GM23338 (cell line): ENCODE measurements at regions not wholly inside any gene's neighbourhood (a gene's known extent, or its start where the extent isn't known, plus 50 kb on each side); places are given as distances from the start of the nearest gene placed in this dataset.

Experiments used
- ATAC-seq: fragments of 200-7000 bp; cut with Tn5 transposase; 3 replicates; pipeline ENCODE4 v1.9.1; 2020
- DNase-seq: peaks from one replicate; pipeline ENCODE4 v3.0.0-alpha.2; 2015; ENCODE audit warnings: low spot score
- H2AFZ ChIP-seq: fragments of 200-600 bp; sonication (generic); 2 replicates; pipeline ENCODE4 v1.8.0; 2016; ENCODE audit warnings: antibody characterized with exemption, mild to moderate bottlenecking, moderate library complexity
- H3F3A ChIP-seq: fragments of 200-600 bp; sonication (generic); replicated peaks from 2 replicates; pipeline ENCODE4 v1.8.0; 2017; ENCODE audit warnings: antibody characterized with exemption, mixed run types, low read depth
- H3K27ac ChIP-seq: fragments of 200-600 bp; sonication (generic); 2 replicates; pipeline ENCODE4 v1.6.1; 2016; ENCODE audit warnings: low read depth
- H3K27me3 ChIP-seq: fragments of 200-600 bp; sonication (generic); 2 replicates; pipeline ENCODE4 v1.8.0; 2016; ENCODE audit warnings: mild to moderate bottlenecking, mixed run types, moderate library complexity; ENCODE audit not compliant: insufficient read depth
- H3K36me3 ChIP-seq: fragments of 200-600 bp; sonication (generic); 2 replicates; pipeline ENCODE4 v1.8.0; 2016; ENCODE audit warnings: mild to moderate bottlenecking; ENCODE audit not compliant: insufficient read depth
- H3K4me1 ChIP-seq: fragments of 200-600 bp; sonication (generic); 2 replicates; pipeline ENCODE4 v1.8.0; 2016; ENCODE audit warnings: mild to moderate bottlenecking, moderate library complexity; ENCODE audit not compliant: insufficient read depth
- H3K4me2 ChIP-seq: fragments of 200-600 bp; sonication (generic); 2 replicates; pipeline ENCODE4 v1.7.1; 2017; ENCODE audit warnings: mixed run types
- H3K4me3 ChIP-seq: fragments of 200-600 bp; sonication (generic); 2 replicates; pipeline ENCODE4 v1.6.1; 2016; ENCODE audit warnings: mixed run types
- H3K79me2 ChIP-seq: fragments of 200-600 bp; sonication (generic); replicated peaks from 2 replicates; pipeline ENCODE4 v1.8.0; 2017; ENCODE audit warnings: mild to moderate bottlenecking; ENCODE audit not compliant: insufficient read depth
- H3K9me2 ChIP-seq: fragments of 200-600 bp; sonication (generic); 2 replicates; pipeline ENCODE4 v1.8.0; 2017; ENCODE audit not compliant: insufficient read depth
- H4K20me1 ChIP-seq: fragments of 200-600 bp; sonication (generic); replicated peaks from 2 replicates; pipeline ENCODE4 v1.8.0; 2017; ENCODE audit warnings: mild to moderate bottlenecking; ENCODE audit not compliant: insufficient read depth
- H3K27ac Mint-ChIP-seq: 2 replicates; pipeline ENCODE4 v1.8.0; 2020; ENCODE audit warnings: inconsistent platforms, mild to moderate bottlenecking, moderate library complexity, mixed read lengths
- H3K27me3 Mint-ChIP-seq: 3 replicates; pipeline ENCODE4 v1.8.0; 2022; ENCODE audit warnings: low read depth, mild to moderate bottlenecking, moderate library complexity, mixed read lengths, inconsistent platforms; ENCODE audit not compliant: insufficient read depth, poor library complexity
- H3K36me3 Mint-ChIP-seq: 3 replicates; pipeline ENCODE4 v1.8.0; 2021; ENCODE audit warnings: low read depth, mild to moderate bottlenecking, inconsistent platforms, moderate library complexity, mixed read lengths
- H3K4me1 Mint-ChIP-seq: 3 replicates; pipeline ENCODE4 v1.8.0; 2020; ENCODE audit warnings: mild to moderate bottlenecking, inconsistent platforms, mixed read lengths
- H3K4me3 Mint-ChIP-seq: 3 replicates; pipeline ENCODE4 v1.8.0; 2021; ENCODE audit warnings: moderate library complexity, mild to moderate bottlenecking, inconsistent platforms, mixed read lengths
- H3K9me3 Mint-ChIP-seq: 3 replicates; pipeline ENCODE4 v1.8.0; 2020; ENCODE audit warnings: moderate library complexity, mild to moderate bottlenecking, inconsistent platforms, mixed read lengths
- CREB1 ChIP-seq: fragments of 250-450 bp; sonication (Bioruptor Pico); IDR thresholded peaks from 2 replicates; pipeline ENCODE4 v1.5.0; 2020; ENCODE audit warnings: low read depth, mild to moderate bottlenecking, moderate library complexity
- CTCF ChIP-seq, 2 experiments: fragments of 200-600 bp in 1 of 2; sonication (generic) in 1 of 2; conservative IDR thresholded peaks; 2 replicates each; pipeline versions ENCODE4 v1.5.1 to v1.6.1; 2016 to 2017; ENCODE audit warnings: antibody characterized with exemption in 2 of 2, low read depth in 2 of 2, mild to moderate bottlenecking in 2 of 2, moderate library complexity in 1 of 2
- ETS1 ChIP-seq: IDR thresholded peaks from 2 replicates; pipeline ENCODE4 v1.6.1; 2016; ENCODE audit warnings: antibody characterized with exemption
- EZH2 ChIP-seq: fragments of 200-600 bp; sonication (generic); IDR thresholded peaks from one replicate; pipeline ENCODE4 v1.8.0; 2017; ENCODE audit warnings: antibody characterized with exemption, mild to moderate bottlenecking, low read depth; ENCODE audit not compliant: unreplicated experiment
- EZH2phosphoT487 ChIP-seq: fragments of 200-600 bp; sonication (generic); IDR thresholded peaks from one replicate; pipeline ENCODE4 v1.8.1; 2018; ENCODE audit warnings: antibody characterized with exemption; ENCODE audit not compliant: unreplicated experiment
- JUNB ChIP-seq: IDR thresholded peaks from one replicate; pipeline ENCODE4 v1.6.1; 2016; ENCODE audit warnings: antibody characterized with exemption; ENCODE audit not compliant: unreplicated experiment
- NANOG ChIP-seq: IDR thresholded peaks from 2 replicates; pipeline ENCODE4 v1.6.1; 2016; ENCODE audit warnings: antibody characterized with exemption, borderline replicate concordance
- POLR2AphosphoS5 ChIP-seq: IDR thresholded peaks from 2 replicates; pipeline ENCODE4 v1.6.1; 2016; ENCODE audit warnings: antibody characterized with exemption, low read depth
- REST ChIP-seq: IDR thresholded peaks from one replicate; pipeline ENCODE4 v1.6.1; 2018; ENCODE audit warnings: antibody characterized with exemption; ENCODE audit not compliant: unreplicated experiment
- STAT1 ChIP-seq: IDR thresholded peaks from one replicate; pipeline ENCODE4 v1.6.1; 2016; ENCODE audit warnings: antibody characterized with exemption; ENCODE audit not compliant: unreplicated experiment
- ZNF114 ChIP-seq: fragments of 250-450 bp; sonication (Bioruptor Pico); IDR thresholded peaks from 2 replicates; pipeline ENCODE4 v1.5.0; 2020; ENCODE audit warnings: mild to moderate bottlenecking, moderate library complexity
- ZNF331 ChIP-seq: fragments of 250-450 bp; sonication (Bioruptor Pico); IDR thresholded peaks from 2 replicates; pipeline ENCODE4 v1.5.0; 2020; ENCODE audit warnings: low read depth, mild to moderate bottlenecking, moderate library complexity
- ZNF462 ChIP-seq: fragments of 250-450 bp; sonication (Bioruptor Pico); IDR thresholded peaks from 2 replicates; pipeline ENCODE4 v1.5.0; 2020; ENCODE audit warnings: mild to moderate bottlenecking, moderate library complexity

- no peaks in the 10 kb centered on the region; the same call in 2 of the 3 replicates for H3K9me3 Mint-ChIP-seq
- H3K4me1 Mint-ChIP-seq = peaks cover 25% of the 10 kb centered on the region
- no peaks in the 10 kb centered on the region for H4K20me1 ChIP-seq
- H3K4me2 ChIP-seq = no peak overlapping the region
- H2AFZ ChIP-seq = no peak overlapping the region
- peaks cover 33% of the 10 kb centered on the region for H3K9me2 ChIP-seq
- H3K4me3 ChIP-seq = no peak overlapping the region
- H3K36me3 ChIP-seq = no peaks in the 10 kb centered on the region
- H3K27ac Mint-ChIP-seq = no peak overlapping the region
- H3F3A ChIP-seq = no peaks in the 10 kb centered on the region
- H3K4me3 Mint-ChIP-seq = no peak overlapping the region
- no peaks in the 10 kb centered on the region for H3K79me2 ChIP-seq
- no peak overlapping the region for H3K27ac ChIP-seq
- TF ChIP-seq CTCF (conservative IDR thresholded peaks at IDR 0.05; ENCODE audit: low read depth in 2 of 2) = no peak
- TF ChIP-seq ZNF462 (CRISPR knock-in tag) = no peak
- TF ChIP-seq EZH2 = no peak
- TF ChIP-seq ETS1 = no peak
- no peak for TF ChIP-seq JUNB
- TF ChIP-seq REST = no peak
- no peak for TF ChIP-seq CREB1 (CRISPR knock-in tag)
- no peak for TF ChIP-seq ZNF331 (CRISPR knock-in tag)
- no peak for TF ChIP-seq NANOG
- no peak for TF ChIP-seq ZNF114
- no peak for TF ChIP-seq EZH2phosphoT487
- TF ChIP-seq STAT1 = no peak
- no peak for TF ChIP-seq POLR2AphosphoS5
- H3K27me3 Mint-ChIP-seq = peaks cover 4% of the 10 kb centered on the region
- no peak for DNase-seq
- H3K27me3 ChIP-seq = no peaks in the 10 kb centered on the region
- H3K36me3 Mint-ChIP-seq = no peaks in the 10 kb centered on the region
- H3K4me1 ChIP-seq = peaks cover 15% of the 10 kb centered on the region
- ATAC-seq = no peak
These were observed 604.8 kb upstream of the BRINP1 start for GRCh38 chr9:119974026-119974425.
